NCI-H1694 (cell line): ENCODE measurements at regions not wholly inside any gene's neighbourhood (a gene's known extent, or its start where the extent isn't known, plus 50 kb on each side); places are given as distances from the start of the nearest gene placed in this dataset.
"Not testable (repeated sequence)": the region's sequence is repeated elsewhere in the genome, so short reads cannot be mapped to it uniquely, and the experiment has no call there.

Experiments used
- DNase-seq: peaks from one replicate; lab custom pipeline; 2025; lab: John Stamatoyannopoulos, UW

GRCh38 chr6:168193816-168194721 lies 115.1 kb upstream of the FRMD1 start:
- DNase-seq = no peak

GRCh38 chr6:168192901-168193815 lies 114.1 kb upstream of the FRMD1 start:
- no peak for DNase-seq

GRCh38 chr6:168192195-168192900 lies 113.3 kb upstream of the FRMD1 start:
- DNase-seq = no peak

GRCh38 chr6:168190646-168191443 lies 111.8 kb upstream of the FRMD1 start:
- DNase-seq = no peak

GRCh38 chr6:168190014-168190405 lies 111.0 kb upstream of the FRMD1 start:
- no peak for DNase-seq

GRCh38 chr6:168189200-168190013 lies 110.4 kb upstream of the FRMD1 start:
- no peak for DNase-seq

GRCh38 chr6:168188369-168189199 lies 109.6 kb upstream of the FRMD1 start:
- no peak for DNase-seq

GRCh38 chr6:168186438-168186837 lies 107.4 kb upstream of the FRMD1 start:
- no peak for DNase-seq

- DNase-seq = not testable (repeated sequence)
These were observed 107.0 kb upstream of the FRMD1 start for GRCh38 chr6:168186018-168186417.

GRCh38 chr6:168184701-168185100 lies 105.7 kb upstream of the FRMD1 start:
- DNase-seq = no peak

GRCh38 chr6:168183613-168183970 lies 104.6 kb upstream of the FRMD1 start:
- no peak for DNase-seq

- no peak for DNase-seq
These were observed 104.0 kb upstream of the FRMD1 start for GRCh38 chr6:168182908-168183612.

- no peak for DNase-seq
These were observed 103.4 kb upstream of the FRMD1 start for GRCh38 chr6:168182366-168182765.

- DNase-seq = no peak
These were observed 102.9 kb upstream of the FRMD1 start for GRCh38 chr6:168181876-168182275.

GRCh38 chr6:168181316-168181715 lies 102.3 kb upstream of the FRMD1 start:
- DNase-seq = no peak

- no peak for DNase-seq
These were observed 101.6 kb upstream of the FRMD1 start for GRCh38 chr6:168180548-168181011.

- no peak for DNase-seq
These were observed 100.8 kb upstream of the FRMD1 start for GRCh38 chr6:168179702-168180382.

GRCh38 chr6:168179133-168179532 lies 100.1 kb upstream of the FRMD1 start:
- no peak for DNase-seq
